OCI-LY7 (cell line): ENCODE measurements at regions not wholly inside any gene's neighbourhood (a gene's known extent, or its start where the extent isn't known, plus 50 kb on each side); places are given as distances from the start of the nearest gene placed in this dataset.

ENCODE experiments used
- BruUV-seq: library from RNA; stranded (reverse); fragments of 400-500 nt; replicated peaks from 2 replicates; lab custom pipeline; 2021; lab: Mats Ljungman, UMichigan
- CTCF ChIA-PET: fragments of 300-600 bp; sonication (Branson Sonifier 250); formaldehyde crosslinking; loops from one replicate; lab custom pipeline; 2022; ENCODE audit warnings: antibody characterized with exemption; ENCODE audit not compliant: unreplicated experiment; lab: Charles Lee
- POLR2A ChIA-PET: fragments of 300-600 bp; sonication (Branson Sonifier 250); formaldehyde crosslinking; loops from one replicate; lab custom pipeline; 2022; ENCODE audit warnings: antibody characterized with exemption; lab: Charles Lee
- DNase-seq: peaks from one replicate; pipeline ENCODE4 v3.0.0-alpha.2; 2015; ENCODE audit warnings: low spot score
- H2AFZ ChIP-seq: fragments of 200-600 bp; sonication (generic), shearing (Covaris generic); 2 replicates; pipeline ENCODE4 v1.6.1; 2014; ENCODE audit warnings: mild to moderate bottlenecking, antibody characterized with exemption, low read length, moderate library complexity
- H3K27ac ChIP-seq: fragments of 200-600 bp; sonication (generic); 2 replicates; pipeline ENCODE4 v1.5.1; 2014; ENCODE audit warnings: mixed run types, low read depth, mild to moderate bottlenecking, moderate library complexity, low read length, inconsistent platforms; ENCODE audit not compliant: poor library complexity, severe bottlenecking
- H3K36me3 ChIP-seq: fragments of 200-600 bp; sonication (generic); 2 replicates; pipeline ENCODE4 v1.6.1; 2014; ENCODE audit warnings: mild to moderate bottlenecking, antibody characterized with exemption, low read length, moderate library complexity, mixed read lengths; ENCODE audit not compliant: insufficient read depth
- H3K4me1 ChIP-seq: fragments of 200-600 bp; sonication (generic); 2 replicates; pipeline ENCODE4 v1.5.1; 2014; ENCODE audit warnings: mild to moderate bottlenecking, low read length; ENCODE audit not compliant: insufficient read depth, poor library complexity, severe bottlenecking
- H3K4me2 ChIP-seq: fragments of 200-600 bp; sonication (generic); 2 replicates; pipeline ENCODE4 v1.6.1; 2014; ENCODE audit warnings: mild to moderate bottlenecking, low read length
- H3K4me3 ChIP-seq: fragments of 200-600 bp; sonication (generic); 2 replicates; pipeline ENCODE4 v1.5.1; 2014; ENCODE audit warnings: mild to moderate bottlenecking, low read depth, low read length; ENCODE audit not compliant: poor library complexity, severe bottlenecking
- H3K79me2 ChIP-seq: fragments of 200-600 bp; sonication (generic); 2 replicates; pipeline ENCODE4 v1.6.1; 2016; ENCODE audit warnings: low read depth, mild to moderate bottlenecking, low read length, moderate library complexity, mixed read lengths; ENCODE audit not compliant: insufficient read depth
- H3K9me2 ChIP-seq: fragments of 200-600 bp; sonication (generic); 2 replicates; pipeline ENCODE4 v1.6.1; 2016; ENCODE audit warnings: mild to moderate bottlenecking, low read length, mixed read lengths; ENCODE audit not compliant: insufficient read depth
- H3K9me3 ChIP-seq: fragments of 200-600 bp; sonication (generic); 2 replicates; pipeline ENCODE4 v1.6.1; 2014; ENCODE audit warnings: mild to moderate bottlenecking, mixed run types, low read length, mixed read lengths
- H4K20me1 ChIP-seq: fragments of 200-600 bp; sonication (generic); 2 replicates; pipeline ENCODE4 v1.6.1; 2014; ENCODE audit warnings: mild to moderate bottlenecking, antibody characterized with exemption, low read length, moderate library complexity, mixed read lengths; ENCODE audit not compliant: insufficient read depth
- CTCF ChIP-seq: fragments of 200-600 bp; sonication (generic); conservative IDR thresholded peaks from 2 replicates; pipeline ENCODE4 v1.5.1; 2014; ENCODE audit warnings: mild to moderate bottlenecking, antibody characterized with exemption, low read length, moderate library complexity, mixed read lengths
- EZH2phosphoT487 ChIP-seq: fragments of 200-600 bp; sonication (generic); IDR thresholded peaks from 2 replicates; pipeline ENCODE4 v1.6.1; 2018; ENCODE audit warnings: low read depth, borderline replicate concordance, mild to moderate bottlenecking, mixed run types, antibody characterized with exemption, low read length, moderate library complexity, mixed read lengths
- intact Hi-C: fragments of 100-400 bp; cut with micrococcal nuclease; formaldehyde crosslinking; loops from one replicate; pipeline ENCODE4 v1.10.0; 2022; ENCODE audit not compliant: unreplicated experiment

- TF ChIP-seq EZH2phosphoT487 (no peak), CTCF (no peak)
- ChIA-PET POLR2A (no interaction called here), CTCF (no interaction called here)
- no TSS peak for BruUV-seq
- Histone ChIP-seq H4K20me1 (no peaks in the 10 kb centered on the region), H3K9me3 (0 out of 2 replicates have a peak, but pooled peaks cover 7% of the 10 kb centered on the region), H3K4me1 (peaks cover 8% of the 10 kb centered on the region), H3K79me2 (no peaks in the 10 kb centered on the region), H3K27ac (no peak overlapping the region), H3K36me3 (no peaks in the 10 kb centered on the region), H2AFZ (no peak overlapping the region), H3K4me3 (no peak overlapping the region), H3K9me2 (no peaks in the 10 kb centered on the region), H3K4me2 (no peak overlapping the region)
- intact Hi-C loops = no loop called here
- DNase-seq = no peak
These were observed 83.2 kb upstream of the BAIAP2L1 start for GRCh38 chr7:98483964-98484545.

- TF ChIP-seq EZH2phosphoT487 (no peak), CTCF (0 out of 2 replicates have a peak, but pooled peaks have one; percentile 23)
- ChIA-PET CTCF (no interaction called here), POLR2A (no interaction called here)
- DNase-seq = peak; percentile 66
- H3K9me3 ChIP-seq = 0 out of 2 replicates have a peak, but pooled peaks cover 7% of the 10 kb centered on the region
- no peak overlapping the region for H2AFZ ChIP-seq
- no peak overlapping the region for H3K4me2 ChIP-seq
- no peaks in the 10 kb centered on the region for H3K9me2 ChIP-seq
- H3K36me3 ChIP-seq = no peaks in the 10 kb centered on the region
- intact Hi-C loops = no loop called here
- no peaks in the 10 kb centered on the region for H4K20me1 ChIP-seq
- no peak overlapping the region for H3K27ac ChIP-seq
- BruUV-seq = no TSS peak
- no peaks in the 10 kb centered on the region for H3K79me2 ChIP-seq
- H3K4me3 ChIP-seq = no peak overlapping the region
- H3K4me1 ChIP-seq = peaks cover 8% of the 10 kb centered on the region
These were observed 82.5 kb upstream of the BAIAP2L1 start for GRCh38 chr7:98483276-98483963.

GRCh38 chr7:98479318-98479717, 78.4 kb upstream of the BAIAP2L1 start:
- CTCF ChIA-PET = no interaction called here

More at GRCh38 chr7:98479318-98479717, 78.4 kb upstream of the BAIAP2L1 start:
- POLR2A ChIA-PET = no interaction called here
- intact Hi-C loops = no loop called here
- no peak overlapping the region for H3K4me3 ChIP-seq
- H3K9me3 ChIP-seq = 0 out of 2 replicates have a peak, but pooled peaks cover 7% of the 10 kb centered on the region
- TF ChIP-seq CTCF = no peak
- TF ChIP-seq EZH2phosphoT487 = no peak
- H3K4me2 ChIP-seq = no peak overlapping the region
- H3K27ac ChIP-seq = no peak overlapping the region
- no peaks in the 10 kb centered on the region for H3K36me3 ChIP-seq
- no peaks in the 10 kb centered on the region for H4K20me1 ChIP-seq
- H2AFZ ChIP-seq = no peak overlapping the region
- no peak for DNase-seq
- no peaks in the 10 kb centered on the region for H3K9me2 ChIP-seq
- BruUV-seq = no TSS peak
- H3K4me1 ChIP-seq = peaks cover 8% of the 10 kb centered on the region
- no peaks in the 10 kb centered on the region for H3K79me2 ChIP-seq
